NCI-H146 (cell line): ENCODE measurements at regions not wholly inside any gene's neighbourhood (a gene's known extent, or its start where the extent isn't known, plus 50 kb on each side); places are given as distances from the start of the nearest gene placed in this dataset.
"Not testable (repeated sequence)": the region's sequence is repeated elsewhere in the genome, so short reads cannot be mapped to it uniquely, and the experiment has no call there.

Source experiments
- DNase-seq: peaks from one replicate; lab custom pipeline; 2025; lab: John Stamatoyannopoulos, UW

GRCh38 chr1:222470252-222470805 is 77.6 kb downstream of the HHIPL2 start:
- not testable (repeated sequence) for DNase-seq

- no peak for DNase-seq
These were observed 81.6 kb downstream of the HHIPL2 start for GRCh38 chr1:222466150-222466865.

- peak; percentile 90 for DNase-seq
These were observed 82.5 kb downstream of the HHIPL2 start for GRCh38 chr1:222465211-222466041.

- peak; percentile 71 for DNase-seq
These were observed 83.1 kb downstream of the HHIPL2 start for GRCh38 chr1:222464841-222465210.

GRCh38 chr1:222463059-222463730 is 84.7 kb downstream of the HHIPL2 start:
- no peak for DNase-seq

- DNase-seq, result no peak
These were observed 85.3 kb downstream of the HHIPL2 start for GRCh38 chr1:222462601-222463000.

GRCh38 chr1:222461941-222462340 is 86.0 kb downstream of the HHIPL2 start:
- no peak for DNase-seq

- DNase-seq, result no peak
These were observed 88.3 kb downstream of the HHIPL2 start for GRCh38 chr1:222459652-222460051.

- no peak for DNase-seq
These were observed 90.4 kb downstream of the HHIPL2 start for GRCh38 chr1:222457513-222457912.

- DNase-seq, result no peak
These were observed 90.8 kb downstream of the HHIPL2 start for GRCh38 chr1:222457084-222457483.

GRCh38 chr1:222455188-222455879 is 92.6 kb downstream of the HHIPL2 start:
- DNase-seq, result peak; percentile 70

- DNase-seq, result peak; percentile 22
These were observed 93.1 kb downstream of the HHIPL2 start for GRCh38 chr1:222454782-222455181.

GRCh38 chr1:222454186-222454585 is 93.7 kb downstream of the HHIPL2 start:
- DNase-seq, result no peak

- DNase-seq, result no peak
These were observed 95.9 kb downstream of the HHIPL2 start for GRCh38 chr1:222452031-222452430.

- DNase-seq, result no peak
These were observed 104.3 kb downstream of the HHIPL2 start for GRCh38 chr1:222443566-222443965.

GRCh38 chr1:222441066-222441465 is 106.8 kb downstream of the HHIPL2 start:
- DNase-seq, result no peak

- no peak for DNase-seq
These were observed 123.1 kb downstream of the HHIPL2 start for GRCh38 chr1:222424826-222425225.

GRCh38 chr1:222421380-222421779 is 126.5 kb downstream of the HHIPL2 start:
- DNase-seq, result no peak

GRCh38 chr1:222420633-222421032 is 127.3 kb downstream of the HHIPL2 start:
- no peak for DNase-seq

GRCh38 chr1:222418654-222419053 is 129.2 kb downstream of the HHIPL2 start:
- no peak for DNase-seq

GRCh38 chr1:222417264-222417663 is 130.6 kb downstream of the HHIPL2 start:
- no peak for DNase-seq
